ENCODE measurements at regions not wholly inside any gene's neighbourhood (a gene's known extent, or its start where the extent isn't known, plus 50 kb on each side); places are given as distances from the start of the nearest gene placed in this dataset.

- Mint-ChIP-seq H3K4me3 (ENCODE audit: unreplicated experiment) (no peak overlapping the region), H3K27me3 (ENCODE audit: unreplicated experiment) (no peaks in the 10 kb centered on the region), H3K27ac (ENCODE audit: unreplicated experiment) (no peak overlapping the region), H3K9me3 (ENCODE audit: unreplicated experiment) (no peaks in the 10 kb centered on the region), H3K4me1 (ENCODE audit: unreplicated experiment) (no peaks in the 10 kb centered on the region), H3K36me3 (ENCODE audit: low read depth, unreplicated experiment) (no peaks in the 10 kb centered on the region)
- DNase-seq (ENCODE audit: low spot score), result no peak
- TF ChIP-seq, protein P1, sequence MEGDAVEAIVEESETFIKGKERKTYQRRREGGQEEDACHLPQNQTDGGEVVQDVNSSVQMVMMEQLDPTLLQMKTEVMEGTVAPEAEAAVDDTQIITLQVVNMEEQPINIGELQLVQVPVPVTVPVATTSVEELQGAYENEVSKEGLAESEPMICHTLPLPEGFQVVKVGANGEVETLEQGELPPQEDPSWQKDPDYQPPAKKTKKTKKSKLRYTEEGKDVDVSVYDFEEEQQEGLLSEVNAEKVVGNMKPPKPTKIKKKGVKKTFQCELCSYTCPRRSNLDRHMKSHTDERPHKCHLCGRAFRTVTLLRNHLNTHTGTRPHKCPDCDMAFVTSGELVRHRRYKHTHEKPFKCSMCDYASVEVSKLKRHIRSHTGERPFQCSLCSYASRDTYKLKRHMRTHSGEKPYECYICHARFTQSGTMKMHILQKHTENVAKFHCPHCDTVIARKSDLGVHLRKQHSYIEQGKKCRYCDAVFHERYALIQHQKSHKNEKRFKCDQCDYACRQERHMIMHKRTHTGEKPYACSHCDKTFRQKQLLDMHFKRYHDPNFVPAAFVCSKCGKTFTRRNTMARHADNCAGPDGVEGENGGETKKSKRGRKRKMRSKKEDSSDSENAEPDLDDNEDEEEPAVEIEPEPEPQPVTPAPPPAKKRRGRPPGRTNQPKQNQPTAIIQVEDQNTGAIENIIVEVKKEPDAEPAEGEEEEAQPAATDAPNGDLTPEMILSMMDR (IDR thresholded peaks at IDR 0.05; ENCODE audit: unreplicated experiment), result no peak
Observed at GRCh38 chr10:109593682-109594081, 329.6 kb downstream of the XPNPEP1 start.

DNA sequence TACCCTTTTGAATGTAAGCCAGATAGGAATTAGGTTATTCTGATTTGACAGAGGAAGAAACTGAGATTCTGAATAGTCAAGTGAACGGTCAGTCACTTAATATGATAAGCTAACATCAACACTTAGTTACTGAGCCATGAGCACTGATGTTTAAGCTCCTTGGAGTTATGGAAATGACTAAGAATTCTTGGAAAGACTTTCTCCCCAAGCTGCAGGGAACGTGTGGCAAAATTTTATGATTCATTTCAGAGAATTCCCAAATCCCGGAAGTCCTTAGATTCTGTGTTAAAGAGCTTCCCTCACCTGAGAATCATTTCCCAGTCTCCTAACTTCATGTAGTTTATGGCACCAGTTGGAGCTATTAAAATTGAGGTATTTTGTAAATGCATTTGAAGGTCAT, 330.9 kb downstream of the XPNPEP1 start:
- Mint-ChIP-seq H3K4me1 (ENCODE audit: unreplicated experiment) (no peaks in the 10 kb centered on the region), H3K4me3 (ENCODE audit: unreplicated experiment) (no peak overlapping the region), H3K36me3 (ENCODE audit: low read depth, unreplicated experiment) (no peaks in the 10 kb centered on the region), H3K9me3 (ENCODE audit: unreplicated experiment) (no peaks in the 10 kb centered on the region), H3K27ac (ENCODE audit: unreplicated experiment) (no peak overlapping the region), H3K27me3 (ENCODE audit: unreplicated experiment) (no peaks in the 10 kb centered on the region)
- TF ChIP-seq, protein P1 (IDR thresholded peaks at IDR 0.05; ENCODE audit: unreplicated experiment), result no peak
- no peak for DNase-seq (ENCODE audit: low spot score)

- H3K27me3 Mint-ChIP-seq (ENCODE audit: unreplicated experiment), result no peaks in the 10 kb centered on the region
- H3K4me1 Mint-ChIP-seq (ENCODE audit: unreplicated experiment), result no peaks in the 10 kb centered on the region
- no peak for DNase-seq (ENCODE audit: low spot score)
- H3K9me3 Mint-ChIP-seq (ENCODE audit: unreplicated experiment), result no peaks in the 10 kb centered on the region
- H3K27ac Mint-ChIP-seq (ENCODE audit: unreplicated experiment), result no peak overlapping the region
- no peaks in the 10 kb centered on the region for H3K36me3 Mint-ChIP-seq (ENCODE audit: low read depth, unreplicated experiment)
- H3K4me3 Mint-ChIP-seq (ENCODE audit: unreplicated experiment), result no peak overlapping the region
- TF ChIP-seq, protein P1 (IDR thresholded peaks at IDR 0.05; ENCODE audit: unreplicated experiment), result no peak
Observed at GRCh38 chr10:109591601-109592000, 331.7 kb downstream of the XPNPEP1 start.

- Mint-ChIP-seq H3K4me1 (ENCODE audit: unreplicated experiment) (no peaks in the 10 kb centered on the region), H3K9me3 (ENCODE audit: unreplicated experiment) (no peaks in the 10 kb centered on the region), H3K4me3 (ENCODE audit: unreplicated experiment) (no peak overlapping the region), H3K36me3 (ENCODE audit: low read depth, unreplicated experiment) (no peaks in the 10 kb centered on the region), H3K27ac (ENCODE audit: unreplicated experiment) (no peak overlapping the region), H3K27me3 (ENCODE audit: unreplicated experiment) (no peaks in the 10 kb centered on the region)
- TF ChIP-seq, protein P1 (IDR thresholded peaks at IDR 0.05; ENCODE audit: unreplicated experiment), result no peak
- no peak for DNase-seq (ENCODE audit: low spot score)
Observed at GRCh38 chr10:109588259-109588658, 335.1 kb downstream of the XPNPEP1 start.

- no peaks in the 10 kb centered on the region for H3K36me3 Mint-ChIP-seq (ENCODE audit: low read depth, unreplicated experiment)
- no peak overlapping the region for H3K4me3 Mint-ChIP-seq (ENCODE audit: unreplicated experiment)
- DNase-seq (ENCODE audit: low spot score), result no peak
- no peaks in the 10 kb centered on the region for H3K4me1 Mint-ChIP-seq (ENCODE audit: unreplicated experiment)
- H3K27me3 Mint-ChIP-seq (ENCODE audit: unreplicated experiment), result no peaks in the 10 kb centered on the region
- H3K27ac Mint-ChIP-seq (ENCODE audit: unreplicated experiment), result no peak overlapping the region
- H3K9me3 Mint-ChIP-seq (ENCODE audit: unreplicated experiment), result no peaks in the 10 kb centered on the region
- TF ChIP-seq, protein P1 (IDR thresholded peaks at IDR 0.05; ENCODE audit: unreplicated experiment), result no peak
Observed at GRCh38 chr10:109587366-109587765, 335.9 kb downstream of the XPNPEP1 start.

Data from endothelial cell (in vitro differentiated cells).